Right lobe of liver (tissue), 4 donors: ENCODE measurements at regions not wholly inside any gene's neighbourhood (a gene's known extent, or its start where the extent isn't known, plus 50 kb on each side); places are given as distances from the start of the nearest gene placed in this dataset.

Experiments used
- CTCF ChIP-seq, 4 donors: fragments of 200-600 bp in 3 of 4; fragments of 450-650 bp in 1 of 4; IDR thresholded peaks; one replicate each; pipeline versions ENCODE4 v1.5.1 to v1.8.0; 2016 to 2022; ENCODE audit warnings: antibody characterized with exemption in 4 of 4, mild to moderate bottlenecking in 2 of 4
- POLR2A ChIP-seq: fragments of 450-650 bp; IDR thresholded peaks from one replicate; pipeline ENCODE4 v1.6.1; 2017; ENCODE audit warnings: antibody characterized with exemption, mild to moderate bottlenecking
- donor health status: DM: no; HTN: no; CAD: no.
- donor health status: DM: no; HTN: no; CAD: no.
- donor health status: DM: no; HTN: yes; CAD: no.

GRCh38 chr2:147297820-147298219, 547.0 kb upstream of the ACVR2A start:
- TF ChIP-seq POLR2A (no peak), CTCF (IDR thresholded peaks at IDR 0.05) (no peak)
